Ovary (tissue), 3 donors: ENCODE measurements at regions not wholly inside any gene's neighbourhood (a gene's known extent, or its start where the extent isn't known, plus 50 kb on each side); places are given as distances from the start of the nearest gene placed in this dataset.

Experiments
- CTCF ChIP-seq, 3 donors: fragments of 450-650 bp in 2 of 3; fragments of 200-600 bp in 1 of 3; IDR thresholded peaks; one replicate each; pipeline versions ENCODE4 v1.5.1 to v1.8.0; 2016 to 2022; ENCODE audit warnings: antibody characterized with exemption in 3 of 3, mild to moderate bottlenecking in 1 of 3
- POLR2A ChIP-seq: fragments of 450-650 bp; IDR thresholded peaks from one replicate; pipeline ENCODE4 v1.6.1; 2017; ENCODE audit warnings: antibody characterized with exemption, mild to moderate bottlenecking, moderate library complexity
- donor health status: DM: no; HTN: no; CAD: no.

GRCh38 chr2:134122610-134123009 lies 131.3 kb upstream of the MGAT5 start:
- TF ChIP-seq CTCF (IDR thresholded peaks at IDR 0.05): no peak
- no peak for TF ChIP-seq POLR2A
